GM13977 (cell line): ENCODE measurements at regions not wholly inside any gene's neighbourhood (a gene's known extent, or its start where the extent isn't known, plus 50 kb on each side); places are given as distances from the start of the nearest gene placed in this dataset.
A peak's percentile ranks its signal among the peaks of the same experiment; 100 is the strongest.

ENCODE experiments used
- DNase-seq: peaks from one replicate; pipeline ENCODE4 v3.0.0; 2012; ENCODE audit warnings: low spot score
- CTCF ChIP-seq: IDR thresholded peaks from 2 replicates; pipeline ENCODE4 v1.5.1; 2012; ENCODE audit warnings: mild to moderate bottlenecking, control low read depth; ENCODE audit not compliant: insufficient read depth; ENCODE audit errors: extremely low read depth, missing control alignments
- in situ Hi-C: fragments of 300-500 bp; cut with MboI; formaldehyde crosslinking; loops from one replicate; pipeline ENCODE4 v1.12.0; 2022; ENCODE audit warnings: low sequenced_read_pairs, low pct_unique_long_range_greater_than_20kb, mixed read lengths, inconsistent platforms; ENCODE audit not compliant: unreplicated experiment

DNA sequence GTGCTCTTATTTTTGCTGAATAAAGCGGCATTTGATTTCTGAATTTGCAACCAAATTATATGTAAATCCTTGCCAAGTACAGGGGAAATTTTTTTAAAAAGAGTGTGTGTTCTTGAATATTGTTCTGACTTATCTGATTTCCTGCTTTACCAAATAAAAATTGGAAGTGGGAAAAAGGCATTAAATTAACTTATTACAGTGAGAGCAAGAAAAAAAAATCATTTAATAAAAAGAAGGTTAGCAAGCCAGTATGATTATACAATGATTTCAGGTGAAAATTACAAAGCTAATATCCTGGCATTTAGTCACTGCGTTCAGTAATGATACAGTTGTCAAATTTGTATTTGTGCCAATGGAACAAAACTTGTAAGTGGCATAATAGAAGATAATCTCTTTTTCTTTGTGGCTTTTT is 82.1 kb upstream of the PPARA start:
- no peak for DNase-seq
- TF ChIP-seq CTCF = no peak
- in situ Hi-C loops = no loop called here

DNA sequence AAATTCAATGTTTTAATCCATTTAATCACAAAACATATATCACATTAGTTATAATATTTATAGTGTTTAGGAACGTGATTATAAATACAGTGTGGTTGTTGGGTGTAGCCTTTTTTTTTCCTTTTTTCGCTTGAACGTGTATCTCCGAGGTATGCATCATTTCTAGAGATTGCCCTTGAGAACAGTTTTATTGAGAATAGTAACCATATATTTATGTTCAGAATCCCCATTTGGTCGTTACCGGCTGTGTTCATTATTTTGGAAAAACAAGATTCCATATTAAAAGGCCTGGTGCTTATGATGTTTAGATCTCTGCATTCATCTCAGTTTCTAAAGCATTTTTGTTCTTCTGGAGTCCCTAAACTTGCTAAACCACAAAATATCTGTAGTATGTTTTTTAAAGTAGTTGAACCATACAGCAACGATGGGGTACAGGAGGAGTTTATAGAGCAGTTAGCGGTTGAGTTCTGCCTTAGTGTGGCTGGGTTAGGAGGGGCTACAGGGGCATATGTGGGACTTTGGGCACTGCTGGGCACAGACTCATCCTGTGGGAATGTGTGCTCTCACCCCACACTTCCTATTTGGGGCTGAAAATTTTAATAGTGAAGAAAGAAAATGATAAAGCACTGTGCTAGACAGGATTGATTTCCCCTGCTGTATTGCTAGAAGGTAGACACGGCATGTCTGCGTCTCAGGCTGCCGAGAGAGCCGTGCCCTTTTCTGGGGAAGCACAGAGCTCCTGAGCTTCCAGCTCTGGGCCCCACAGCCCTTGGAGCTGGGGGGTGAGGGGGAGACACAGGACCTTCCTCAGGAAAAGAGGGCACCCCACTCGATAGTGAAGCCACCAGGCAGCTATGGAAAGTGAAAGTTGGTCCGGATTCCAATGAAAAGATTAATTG is 81.5 kb upstream of the PPARA start:
- in situ Hi-C loops = no loop called here
- DNase-seq = no peak
- no peak for TF ChIP-seq CTCF

- in situ Hi-C loops = no loop called here
- TF ChIP-seq CTCF = no peak
- no peak for DNase-seq
Measured at GRCh38 chr22:46069521-46070214, 80.7 kb upstream of the PPARA start.

DNA sequence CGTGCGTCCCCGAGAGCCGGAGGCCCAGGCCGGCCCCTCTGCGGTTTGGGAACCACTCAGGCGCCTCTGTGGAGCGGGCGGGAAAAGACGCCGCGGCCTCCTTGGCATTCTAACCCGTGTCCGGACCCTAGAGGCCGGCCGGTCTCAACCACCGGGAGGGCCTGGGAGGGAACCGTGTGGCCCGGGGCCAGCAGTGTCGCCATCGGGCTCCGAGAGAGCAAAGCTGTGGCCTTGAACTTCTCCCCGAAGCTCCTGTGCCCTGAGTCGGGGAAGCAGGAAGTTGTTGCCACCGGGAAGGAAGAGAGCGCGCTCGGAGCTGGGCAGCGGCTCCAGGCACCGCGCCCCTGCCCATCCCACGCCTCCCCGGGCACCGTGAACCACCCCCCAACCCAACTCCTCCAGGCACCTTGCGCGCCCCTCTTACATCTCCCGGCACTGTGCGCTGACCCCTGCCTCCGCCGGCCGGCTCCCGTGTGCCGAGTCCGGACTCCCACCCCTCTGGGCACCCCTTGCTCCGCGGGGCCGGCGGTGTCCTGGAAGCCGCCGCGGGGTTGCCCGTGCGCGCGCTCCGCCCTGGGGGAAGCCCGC is 80.0 kb upstream of the PPARA start:
- no peak for TF ChIP-seq CTCF

GRCh38 chr22:46070803-46071450 is 79.4 kb upstream of the PPARA start:
- in situ Hi-C loops = no loop called here
- peak; percentile 81 for DNase-seq
- TF ChIP-seq CTCF = no peak

More for the DNA sequence above, 80.0 kb upstream of the PPARA start:
- no peak for DNase-seq
- in situ Hi-C loops = no loop called here

DNA sequence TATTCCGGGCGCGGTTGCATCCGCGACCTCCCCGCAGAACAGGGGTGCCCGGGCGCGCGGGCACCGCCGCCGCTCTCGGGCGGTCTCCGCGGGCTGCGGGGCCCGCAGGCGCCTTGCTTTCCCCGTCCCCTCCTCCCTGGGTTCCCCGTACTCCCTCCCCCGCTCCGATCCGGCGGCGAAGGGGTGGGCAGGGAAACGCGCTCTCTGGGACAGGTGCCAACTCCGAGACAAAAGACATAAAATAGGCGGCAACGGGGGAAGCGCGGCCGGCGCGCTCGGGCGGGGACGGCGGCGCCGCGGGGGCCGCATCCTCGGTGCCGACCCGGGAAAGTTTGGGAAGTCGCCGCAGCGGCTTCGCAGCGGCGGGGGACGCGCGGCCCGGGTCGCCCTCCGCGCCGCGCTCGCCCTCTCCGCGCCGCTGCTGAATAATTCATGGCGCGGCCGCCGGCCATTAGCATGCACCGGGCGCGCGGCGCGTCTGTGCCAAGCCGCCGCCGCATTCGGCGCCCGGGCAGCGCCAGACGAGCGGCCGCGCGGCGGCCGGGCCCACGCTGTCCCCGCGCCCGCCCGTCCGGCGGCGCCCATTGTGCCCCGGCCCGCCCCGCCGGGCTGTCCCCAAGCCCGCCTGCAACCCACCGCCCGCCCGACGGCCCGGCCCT is 78.7 kb upstream of the PPARA start:
- DNase-seq = peak; percentile 60
- TF ChIP-seq CTCF = no peak
- in situ Hi-C loops = no loop called here
